ENCODE measurements at regions not wholly inside any gene's neighbourhood (a gene's known extent, or its start where the extent isn't known, plus 50 kb on each side); places are given as distances from the start of the nearest gene placed in this dataset.
A peak's percentile ranks its signal among the peaks of the same experiment; 100 is the strongest.

- H3K36me3 ChIP-seq (ENCODE audit: control insufficient read depth, low read length): no peaks in the 10 kb centered on the region
- H3K9me2 ChIP-seq (replicated peaks; ENCODE audit: control insufficient read depth, low read length): no peaks in the 10 kb centered on the region
- no peak for TF ChIP-seq EZH2phosphoT487 (IDR thresholded peaks at IDR 0.05; ENCODE audit: borderline replicate concordance, low read length)
- no peak for TF ChIP-seq CTCF (IDR thresholded peaks at IDR 0.05; ENCODE audit: low read depth, low read length, poor library complexity, severe bottlenecking)
- H3K9me3 ChIP-seq (ENCODE audit: control insufficient read depth, insufficient read depth, low read length): no peaks in the 10 kb centered on the region
- H3K4me3 ChIP-seq (ENCODE audit: low read length): no peak overlapping the region
- H3K79me2 ChIP-seq (ENCODE audit: control insufficient read depth, low read length): no peaks in the 10 kb centered on the region
- no peaks in the 10 kb centered on the region for H3F3A ChIP-seq (ENCODE audit: control insufficient read depth, insufficient read depth)
- peaks cover 19% of the 10 kb centered on the region for H3K4me1 ChIP-seq (ENCODE audit: control insufficient read depth, low read length)
- no peak overlapping the region for H3K27ac ChIP-seq (ENCODE audit: low read depth, low read length)
- no peak overlapping the region for H3K4me2 ChIP-seq (ENCODE audit: low read length)
- no peaks in the 10 kb centered on the region for H3K27me3 ChIP-seq (ENCODE audit: control insufficient read depth, low read length)
- no peaks in the 10 kb centered on the region for H4K20me1 ChIP-seq (ENCODE audit: control insufficient read depth, insufficient read depth, low read depth, low read length)
Observed at GRCh38 chr12:67457136-67457535, 188.0 kb downstream of the CAND1 start.

DNA sequence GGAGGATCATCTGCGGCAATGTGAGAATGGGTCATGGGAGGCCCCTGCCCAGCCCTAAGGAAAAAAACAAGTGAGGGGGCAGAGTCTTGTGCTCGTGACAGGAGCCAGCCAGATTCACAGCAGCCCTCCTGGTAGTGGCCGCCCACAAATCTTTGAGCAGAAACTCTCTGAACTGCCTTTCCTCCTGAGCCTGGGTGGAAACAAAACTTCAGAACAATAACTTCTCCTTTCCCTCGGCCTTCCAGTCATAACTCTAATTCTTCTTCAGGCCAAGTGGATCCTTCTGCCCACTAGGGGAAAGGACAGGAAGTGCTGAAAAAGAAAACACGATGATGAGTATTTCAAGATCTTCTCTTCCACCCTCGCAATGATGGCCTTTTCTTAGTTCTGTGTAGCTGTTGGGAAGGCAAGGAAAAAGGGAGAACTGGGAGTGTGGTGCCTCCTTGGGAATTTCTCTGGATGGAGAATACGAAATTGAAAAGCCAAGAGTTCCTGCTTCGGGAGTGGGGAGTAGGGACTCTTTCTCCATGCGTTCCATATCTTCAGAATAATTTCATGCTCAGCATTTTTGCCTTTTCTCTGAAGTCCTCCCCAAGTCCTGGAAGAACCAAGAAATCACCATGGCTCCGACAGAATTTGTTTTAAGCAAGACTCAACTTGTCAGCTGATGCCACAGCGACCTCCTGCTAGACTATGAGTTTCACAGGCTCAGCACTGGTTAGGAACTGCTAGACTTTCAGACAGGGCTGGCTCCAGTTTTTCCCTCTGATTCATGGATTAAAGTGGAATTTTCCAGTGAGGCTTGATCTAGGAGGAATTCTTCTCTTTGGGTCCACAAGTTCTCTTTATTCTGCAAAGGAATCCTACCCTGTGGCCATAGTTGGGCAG, 188.9 kb downstream of the CAND1 start:
- H3K4me1 ChIP-seq (ENCODE audit: control insufficient read depth, low read length): peaks cover 15% of the 10 kb centered on the region
- H3K36me3 ChIP-seq (ENCODE audit: control insufficient read depth, low read length): no peaks in the 10 kb centered on the region
- H3K4me2 ChIP-seq (ENCODE audit: low read length): no peak overlapping the region
- no peaks in the 10 kb centered on the region for H3K79me2 ChIP-seq (ENCODE audit: control insufficient read depth, low read length)
- TF ChIP-seq EZH2phosphoT487 (IDR thresholded peaks at IDR 0.05; ENCODE audit: borderline replicate concordance, low read length): no peak
- TF ChIP-seq CTCF (IDR thresholded peaks at IDR 0.05; ENCODE audit: low read depth, low read length, poor library complexity, severe bottlenecking): peak; percentile 44
- no peaks in the 10 kb centered on the region for H3K27me3 ChIP-seq (ENCODE audit: control insufficient read depth, low read length)
- H3K9me3 ChIP-seq (ENCODE audit: control insufficient read depth, insufficient read depth, low read length): no peaks in the 10 kb centered on the region
- no peak overlapping the region for H3K27ac ChIP-seq (ENCODE audit: low read depth, low read length)
- H4K20me1 ChIP-seq (ENCODE audit: control insufficient read depth, insufficient read depth, low read depth, low read length): no peaks in the 10 kb centered on the region
- no peak overlapping the region for H3K4me3 ChIP-seq (ENCODE audit: low read length)
- no peaks in the 10 kb centered on the region for H3K9me2 ChIP-seq (replicated peaks; ENCODE audit: control insufficient read depth, low read length)
- no peaks in the 10 kb centered on the region for H3F3A ChIP-seq (ENCODE audit: control insufficient read depth, insufficient read depth)

GRCh38 chr12:67459173-67459572, 189.4 kb upstream of the DYRK2 start:
- Histone ChIP-seq H3K4me1 (ENCODE audit: control insufficient read depth, low read length) (peaks cover 15% of the 10 kb centered on the region), H3K9me2 (replicated peaks; ENCODE audit: control insufficient read depth, low read length) (no peaks in the 10 kb centered on the region), H3K4me3 (ENCODE audit: low read length) (no peak overlapping the region), H3K36me3 (ENCODE audit: control insufficient read depth, low read length) (no peaks in the 10 kb centered on the region), H4K20me1 (ENCODE audit: control insufficient read depth, insufficient read depth, low read depth, low read length) (no peaks in the 10 kb centered on the region), H3K27ac (ENCODE audit: low read depth, low read length) (no peak overlapping the region), H3K79me2 (ENCODE audit: control insufficient read depth, low read length) (no peaks in the 10 kb centered on the region), H3K9me3 (ENCODE audit: control insufficient read depth, insufficient read depth, low read length) (no peaks in the 10 kb centered on the region), H3K4me2 (ENCODE audit: low read length) (no peak overlapping the region), H3F3A (ENCODE audit: control insufficient read depth, insufficient read depth) (no peaks in the 10 kb centered on the region), H3K27me3 (ENCODE audit: control insufficient read depth, low read length) (no peaks in the 10 kb centered on the region)
- no peak for TF ChIP-seq CTCF (IDR thresholded peaks at IDR 0.05; ENCODE audit: low read depth, low read length, poor library complexity, severe bottlenecking)
- no peak for TF ChIP-seq EZH2phosphoT487 (IDR thresholded peaks at IDR 0.05; ENCODE audit: borderline replicate concordance, low read length)
